Loucy (cell line): ENCODE measurements at regions not wholly inside any gene's neighbourhood (a gene's known extent, or its start where the extent isn't known, plus 50 kb on each side); places are given as distances from the start of the nearest gene placed in this dataset.

Experiments used
- CTCF ChIP-seq: fragments of 200-600 bp; sonication (generic); conservative IDR thresholded peaks from 2 replicates; pipeline ENCODE4 v1.5.1; 2014; ENCODE audit warnings: mild to moderate bottlenecking, antibody characterized with exemption, low read length
- EZH2phosphoT487 ChIP-seq: fragments of 200-600 bp; IDR thresholded peaks from 2 replicates; pipeline ENCODE4 v1.6.1; 2018; ENCODE audit warnings: antibody characterized with exemption, mild to moderate bottlenecking, moderate library complexity, borderline replicate concordance

DNA sequence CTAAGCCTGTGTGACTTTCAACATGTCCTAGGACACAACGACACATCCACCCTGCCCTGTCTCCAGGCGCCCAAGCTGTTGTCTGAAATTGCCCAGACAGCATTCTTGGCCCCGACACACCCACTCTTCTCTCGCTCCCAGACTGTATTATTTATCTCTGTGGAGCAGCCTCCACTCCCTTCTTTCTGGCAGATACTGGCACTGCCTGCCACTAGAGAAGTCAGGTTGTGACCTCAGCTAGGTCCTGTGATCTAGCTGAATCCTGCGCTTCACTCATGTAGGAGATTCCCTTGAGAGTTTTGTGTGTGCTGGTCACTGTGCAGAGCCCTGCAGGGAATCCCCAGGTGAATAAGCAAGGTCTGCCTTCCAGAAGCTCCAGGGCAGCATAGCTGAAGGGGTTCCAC, 77.1 kb upstream of the TNP1 start:
- TF ChIP-seq CTCF (no peak), EZH2phosphoT487 (no peak)
